ENCODE measurements at regions not wholly inside any gene's neighbourhood (a gene's known extent, or its start where the extent isn't known, plus 50 kb on each side); places are given as distances from the start of the nearest gene placed in this dataset.

- TF ChIP-seq EZH2 (IDR thresholded peaks at IDR 0.05; ENCODE audit: borderline replicate concordance, insufficient read depth, low read depth, low read length, poor library complexity, severe bottlenecking) (no peak), CTCF (IDR thresholded peaks at IDR 0.05) (no peak)
These were observed 167.4 kb upstream of the LRIG3 start for GRCh38 chr12:59087691-59088090.

All from B cell (primary cell).